Retinal pigment epithelial cell (primary cell): ENCODE measurements at regions not wholly inside any gene's neighbourhood (a gene's known extent, or its start where the extent isn't known, plus 50 kb on each side); places are given as distances from the start of the nearest gene placed in this dataset.

Source experiments
- DNase-seq: peaks from one replicate; pipeline ENCODE4 v3.0.0-alpha.2; 2010; ENCODE audit warnings: low read depth
- H3K4me3 ChIP-seq: 2 replicates; pipeline ENCODE4 v1.5.1; 2011; ENCODE audit warnings: mild to moderate bottlenecking, low read length, control low read depth, moderate library complexity
- TF ChIP-seq, protein P1 (sequence below): conservative IDR thresholded peaks from 2 replicates; pipeline ENCODE4 v1.5.1; 2011; ENCODE audit warnings: low read depth, low read length, control low read depth, inconsistent platforms

- no peak for DNase-seq
- TF ChIP-seq, protein P1, sequence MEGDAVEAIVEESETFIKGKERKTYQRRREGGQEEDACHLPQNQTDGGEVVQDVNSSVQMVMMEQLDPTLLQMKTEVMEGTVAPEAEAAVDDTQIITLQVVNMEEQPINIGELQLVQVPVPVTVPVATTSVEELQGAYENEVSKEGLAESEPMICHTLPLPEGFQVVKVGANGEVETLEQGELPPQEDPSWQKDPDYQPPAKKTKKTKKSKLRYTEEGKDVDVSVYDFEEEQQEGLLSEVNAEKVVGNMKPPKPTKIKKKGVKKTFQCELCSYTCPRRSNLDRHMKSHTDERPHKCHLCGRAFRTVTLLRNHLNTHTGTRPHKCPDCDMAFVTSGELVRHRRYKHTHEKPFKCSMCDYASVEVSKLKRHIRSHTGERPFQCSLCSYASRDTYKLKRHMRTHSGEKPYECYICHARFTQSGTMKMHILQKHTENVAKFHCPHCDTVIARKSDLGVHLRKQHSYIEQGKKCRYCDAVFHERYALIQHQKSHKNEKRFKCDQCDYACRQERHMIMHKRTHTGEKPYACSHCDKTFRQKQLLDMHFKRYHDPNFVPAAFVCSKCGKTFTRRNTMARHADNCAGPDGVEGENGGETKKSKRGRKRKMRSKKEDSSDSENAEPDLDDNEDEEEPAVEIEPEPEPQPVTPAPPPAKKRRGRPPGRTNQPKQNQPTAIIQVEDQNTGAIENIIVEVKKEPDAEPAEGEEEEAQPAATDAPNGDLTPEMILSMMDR: no peak
- no peak overlapping the region for H3K4me3 ChIP-seq
Observed at GRCh38 chr17:65436871-65437270, 124.6 kb downstream of the AXIN2 start.

- no peak overlapping the region for H3K4me3 ChIP-seq
- TF ChIP-seq, protein P1: no peak
- peak; percentile 8 for DNase-seq
Observed at GRCh38 chr17:65434878-65435277, 126.6 kb downstream of the AXIN2 start.

DNA sequence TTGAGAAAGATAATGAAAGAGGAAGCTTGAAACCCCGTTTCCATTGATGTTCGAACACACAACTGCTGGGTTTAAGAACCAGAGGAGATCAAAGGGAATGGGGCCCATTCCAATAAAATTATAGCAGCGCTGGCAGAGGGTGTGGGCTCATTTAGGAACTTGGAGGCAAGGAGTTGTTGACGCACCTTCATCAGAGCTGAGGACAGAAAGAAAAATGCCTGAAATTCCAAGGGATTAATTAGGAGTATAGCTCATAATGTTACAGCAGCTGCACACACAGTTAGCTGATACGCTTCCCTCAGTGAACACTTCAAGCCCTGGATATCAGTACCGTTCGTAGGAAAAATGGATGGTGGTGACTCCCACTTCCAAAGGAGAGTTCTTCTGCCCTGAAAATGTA is 127.2 kb downstream of the AXIN2 start:
- H3K4me3 ChIP-seq: no peak overlapping the region
- TF ChIP-seq, protein P1: no peak
- peak; percentile 75 for DNase-seq

DNA sequence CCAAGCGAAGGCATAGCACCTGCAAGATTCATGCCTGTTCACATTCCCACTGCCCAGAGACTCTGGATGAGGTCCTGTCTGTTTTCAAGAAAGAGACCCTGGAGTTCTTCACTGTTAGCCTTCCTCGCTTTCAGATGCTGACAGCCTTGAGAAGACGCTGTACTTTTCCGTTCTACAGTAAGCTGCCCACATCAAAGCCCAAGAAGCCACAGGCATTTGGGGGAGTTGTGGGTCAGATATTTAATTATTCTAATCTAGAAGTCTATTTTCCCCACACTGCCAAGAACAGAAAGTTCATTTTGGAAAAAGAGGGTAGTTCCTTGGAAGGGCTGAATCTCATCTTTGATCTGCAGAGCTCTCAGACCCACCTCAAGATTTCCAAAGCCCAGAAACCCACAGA is 127.9 kb downstream of the AXIN2 start:
- peak; percentile 12 for DNase-seq
- no peak overlapping the region for H3K4me3 ChIP-seq
- TF ChIP-seq, protein P1: no peak

DNA sequence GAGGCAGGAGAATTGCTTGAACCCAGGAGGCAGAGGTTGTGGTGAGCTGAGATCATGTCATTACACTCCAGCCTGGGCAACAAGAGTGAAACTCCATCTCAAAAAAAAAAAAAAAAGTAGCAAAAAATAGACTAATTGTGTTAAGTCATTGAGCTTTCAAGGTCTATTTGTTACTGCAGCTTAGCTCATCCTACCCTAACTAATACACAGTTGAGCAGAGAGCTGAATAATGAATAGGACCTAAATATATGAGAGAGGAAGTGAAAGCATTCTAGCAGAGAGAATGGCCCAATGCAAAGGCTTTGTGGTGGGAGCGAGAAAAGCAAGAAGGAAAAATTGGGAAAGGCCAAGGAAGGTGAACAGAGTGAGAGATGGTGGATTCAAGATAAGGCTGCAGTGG is 128.3 kb downstream of the AXIN2 start:
- DNase-seq: no peak
- no peak overlapping the region for H3K4me3 ChIP-seq
- TF ChIP-seq, protein P1: no peak

DNA sequence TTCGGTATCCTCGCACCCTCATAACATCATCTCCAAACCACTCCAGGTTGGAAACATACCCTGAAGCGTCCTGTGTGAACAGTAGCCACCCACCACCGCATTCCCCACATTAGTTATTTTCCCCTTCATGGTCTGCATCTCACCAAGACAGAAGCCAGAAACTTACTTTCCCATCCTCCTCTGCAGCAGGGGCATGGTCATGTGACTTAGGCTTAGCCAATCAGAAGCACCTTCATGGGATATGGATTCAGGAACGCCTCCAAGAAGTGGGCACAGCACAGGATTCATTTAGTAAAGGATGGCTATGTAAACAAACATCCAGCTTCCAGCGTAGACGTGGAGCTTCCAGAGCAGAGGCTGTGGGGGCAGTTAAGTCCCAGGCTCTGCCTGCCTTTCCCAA is 130.3 kb downstream of the AXIN2 start:
- TF ChIP-seq, protein P1: no peak
- H3K4me3 ChIP-seq: no peak overlapping the region
- no peak for DNase-seq

GRCh38 chr17:65430209-65430833 is 131.1 kb downstream of the AXIN2 start:
- TF ChIP-seq, protein P1: no peak
- no peak overlapping the region for H3K4me3 ChIP-seq
- DNase-seq: no peak
